H1 (cell line): ENCODE measurements at regions not wholly inside any gene's neighbourhood (a gene's known extent, or its start where the extent isn't known, plus 50 kb on each side); places are given as distances from the start of the nearest gene placed in this dataset.

Experiments
- CTCF ChIA-PET: fragments of 300-600 bp; sonication (Branson Sonifier 250); formaldehyde crosslinking; loops from one replicate; lab custom pipeline; 2021; ENCODE audit not compliant: partially characterized antibody; lab: Charles Lee
- POLR2A ChIA-PET: fragments of 300-600 bp; sonication (Branson Sonifier 250); formaldehyde crosslinking; loops from one replicate; lab custom pipeline; 2021; ENCODE audit warnings: inconsistent platforms; ENCODE audit not compliant: partially characterized antibody; lab: Charles Lee
- DNase-seq, 2 experiments: peaks; one replicate each; pipeline versions ENCODE4 v3.0.0 to v3.0.0-alpha.2; 2010 to 2022; ENCODE audit warnings: low spot score in 2 of 2, low read depth in 1 of 2, mixed read lengths in 1 of 2
- FAIRE-seq: peaks from 2 replicates; lab custom pipeline; 2011; peaks lifted over from hg19 to GRCh38; lab: Jason Lieb, UNC
- H2AFZ ChIP-seq: 2 replicates; pipeline ENCODE4 v1.8.1; 2012; ENCODE audit warnings: low read length, inconsistent platforms
- H2AK5ac ChIP-seq: 2 replicates; pipeline ENCODE4 v1.6.1; 2013; ENCODE audit warnings: low read depth, low read length
- H2BK120ac ChIP-seq: replicated peaks from 2 replicates; pipeline ENCODE3; 2013; ENCODE audit warnings: low read depth, low read length, inconsistent platforms
- H2BK12ac ChIP-seq: 2 replicates; pipeline ENCODE4 v1.6.1; 2013; ENCODE audit warnings: low read depth, low read length
- H2BK15ac ChIP-seq: 2 replicates; pipeline ENCODE4 v1.6.1; 2013; ENCODE audit warnings: low read length
- H2BK20ac ChIP-seq: 2 replicates; pipeline ENCODE4 v1.6.1; 2013; ENCODE audit warnings: low read length
- H2BK5ac ChIP-seq: 2 replicates; pipeline ENCODE4 v1.6.1; 2013; ENCODE audit warnings: low read depth, low read length
- H3K14ac ChIP-seq: 2 replicates; pipeline ENCODE4 v1.6.1; 2013; ENCODE audit warnings: inconsistent platforms; ENCODE audit not compliant: insufficient read length
- H3K18ac ChIP-seq: 2 replicates; pipeline ENCODE4 v1.6.1; 2013; ENCODE audit warnings: low read length; ENCODE audit errors: extremely low read depth
- H3K23ac ChIP-seq: 2 replicates; pipeline ENCODE4 v1.6.1; 2013; ENCODE audit warnings: inconsistent platforms; ENCODE audit not compliant: insufficient read length
- H3K23me2 ChIP-seq: 2 replicates; pipeline ENCODE4 v1.6.1; 2013; ENCODE audit warnings: low read depth, low read length
- H3K27ac ChIP-seq: 2 replicates; pipeline ENCODE4 v1.6.1; 2011; ENCODE audit warnings: low read depth, low read length, inconsistent platforms
- H3K27me3 ChIP-seq, 4 experiments: replicated peaks in 1 of 4; 1 replicate in 1 of 4; 2 replicates in 3 of 4; pipeline versions ENCODE4 v1.6.1 to v1.8.1; 2011 to 2013; ENCODE audit warnings: low read length in 3 of 4, mild to moderate bottlenecking in 3 of 4, inconsistent platforms in 2 of 4, mixed read lengths in 2 of 4, moderate library complexity in 1 of 4; ENCODE audit not compliant: control insufficient read depth in 3 of 4, insufficient read depth in 3 of 4; ENCODE audit errors: extremely low read depth in 1 of 4
- H3K36me3 ChIP-seq, 4 experiments: 2 replicates each; pipeline versions ENCODE4 v1.6.1 to v1.8.1; 2011 to 2013; ENCODE audit warnings: mild to moderate bottlenecking in 4 of 4, low read length in 3 of 4, moderate library complexity in 2 of 4, control low read depth in 1 of 4, inconsistent platforms in 1 of 4; ENCODE audit not compliant: insufficient read depth in 4 of 4, control insufficient read depth in 2 of 4
- H3K4ac ChIP-seq: replicated peaks from 2 replicates; pipeline ENCODE3; 2013; ENCODE audit warnings: low read length, low read depth, mixed read lengths, inconsistent platforms; ENCODE audit not compliant: insufficient read length
- H3K4me1 ChIP-seq, 4 experiments: replicated peaks in 1 of 4; 1 replicate in 1 of 4; 2 replicates in 3 of 4; pipeline versions ENCODE4 v1.6.1 to v1.8.1; 2011 to 2013; ENCODE audit warnings: low read length in 3 of 4, inconsistent platforms in 2 of 4, mixed read lengths in 1 of 4; ENCODE audit not compliant: insufficient read depth in 4 of 4, control insufficient read depth in 3 of 4
- H3K4me2 ChIP-seq, 2 experiments: 2 replicates each; pipeline versions ENCODE4 v1.6.1 to v1.8.1; 2011 to 2013; ENCODE audit warnings: low read depth in 2 of 2, low read length in 2 of 2, control low read depth in 1 of 2, inconsistent platforms in 1 of 2, mild to moderate bottlenecking in 1 of 2; ENCODE audit not compliant: insufficient read depth in 1 of 2
- H3K4me3 ChIP-seq, 4 experiments: fragments of 200-600, 300-600 bp in 1 of 4; sonication (generic), shearing (Covaris generic), sonication (Bioruptor Twin) in 1 of 4; 2 replicates each; pipeline versions ENCODE4 v1.5.1 to v1.8.1; 2011 to 2016; ENCODE audit warnings: low read length in 4 of 4, low read depth in 3 of 4, control low read depth in 2 of 4, inconsistent platforms in 2 of 4, mild to moderate bottlenecking in 2 of 4, mixed read lengths in 1 of 4, moderate library complexity in 1 of 4; ENCODE audit not compliant: insufficient read depth in 2 of 4; ENCODE audit errors: extremely low read depth in 1 of 4
- H3K56ac ChIP-seq: replicated peaks from 2 replicates; pipeline ENCODE3; 2013; ENCODE audit warnings: low read depth, mild to moderate bottlenecking, mixed read lengths, low read length, inconsistent platforms; ENCODE audit not compliant: insufficient read length
- H3K79me1 ChIP-seq: 2 replicates; pipeline ENCODE4 v1.6.1; 2013; ENCODE audit warnings: low read depth, low read length, control low read depth
- H3K79me2 ChIP-seq, 2 experiments: 2 replicates each; pipeline versions ENCODE4 v1.6.1 to v1.8.1; 2012 to 2013; ENCODE audit warnings: low read length in 2 of 2, mild to moderate bottlenecking in 2 of 2, inconsistent platforms in 1 of 2; ENCODE audit not compliant: insufficient read depth in 2 of 2, control insufficient read depth in 1 of 2
- H3K9ac ChIP-seq, 4 experiments: replicated peaks in 1 of 4; 1 replicate in 1 of 4; 2 replicates in 3 of 4; pipeline versions ENCODE4 v1.6.1 to v1.8.1; 2011 to 2013; ENCODE audit warnings: low read depth in 3 of 4, low read length in 3 of 4, control low read depth in 2 of 4, mild to moderate bottlenecking in 2 of 4, moderate library complexity in 2 of 4, inconsistent platforms in 1 of 4; ENCODE audit errors: extremely low read depth in 1 of 4
- H3K9me3 ChIP-seq, 2 experiments: 2 replicates each; pipeline versions ENCODE4 v1.6.1 to v1.8.1; 2012 to 2013; ENCODE audit warnings: mild to moderate bottlenecking in 2 of 2, moderate library complexity in 2 of 2, control low read depth in 1 of 2, inconsistent platforms in 1 of 2, low read depth in 1 of 2, low read length in 1 of 2, mixed read lengths in 1 of 2; ENCODE audit not compliant: insufficient read depth in 2 of 2
- H4K20me1 ChIP-seq, 2 experiments: replicated peaks in 1 of 2; 2 replicates each; pipeline versions ENCODE3 to v1.8.1; 2011 to 2013; ENCODE audit warnings: inconsistent platforms in 2 of 2, low read length in 2 of 2, mild to moderate bottlenecking in 1 of 2; ENCODE audit not compliant: insufficient read depth in 2 of 2, control insufficient read depth in 1 of 2
- H4K5ac ChIP-seq: 2 replicates; pipeline ENCODE4 v1.6.1; 2013; ENCODE audit warnings: low read length, low read depth, mixed read lengths, inconsistent platforms; ENCODE audit not compliant: insufficient read length
- H4K8ac ChIP-seq: 2 replicates; pipeline ENCODE4 v1.8.0; 2013; ENCODE audit warnings: mild to moderate bottlenecking, moderate library complexity, low read length, inconsistent platforms; ENCODE audit not compliant: insufficient read depth; ENCODE audit errors: extremely low read depth
- H4K91ac ChIP-seq: replicated peaks from 2 replicates; pipeline ENCODE3; 2013; ENCODE audit warnings: low read length, mixed read lengths, inconsistent platforms; ENCODE audit not compliant: insufficient read length
- CHD2 ChIP-seq: IDR thresholded peaks from 2 replicates; pipeline ENCODE4 v1.6.1; 2012; ENCODE audit warnings: low read length, improper control_type of control experiment
- SIN3A ChIP-seq, 2 experiments: IDR thresholded peaks in 1 of 2; conservative IDR thresholded peaks in 1 of 2; 2 replicates each; pipeline ENCODE4 v1.6.1; 2011 to 2012; ENCODE audit warnings: low read length in 2 of 2, improper control_type of control experiment in 1 of 2, low read depth in 1 of 2, mild to moderate bottlenecking in 1 of 2
- SIX5 ChIP-seq: IDR thresholded peaks from 2 replicates; pipeline ENCODE4 v1.6.1; 2011; ENCODE audit warnings: mild to moderate bottlenecking, low read depth, low read length
- TEAD4 ChIP-seq: IDR thresholded peaks from 2 replicates; pipeline ENCODE4 v1.6.1; 2012; ENCODE audit warnings: low read depth, low read length, inconsistent platforms, mixed read lengths
- WGBS, 2 experiments: shearing (Covaris generic) in 1 of 2; methylation state at CpG; one replicate each; pipeline versions ENCODE4 v1.1.6 to v1.1.7; 2013 to 2015; ENCODE audit warnings: low lambda C conversion rate in 2 of 2, mixed read lengths in 2 of 2, inconsistent platforms in 1 of 2, low coverage in 1 of 2, missing lambda C conversion rate in 1 of 2; ENCODE audit not compliant: insufficient replicate concordance in 2 of 2, insufficient coverage in 1 of 2, insufficient read length in 1 of 2; ENCODE audit errors: extremely low coverage in 1 of 2, missing lambda C conversion rate in 1 of 2; 5-methylcytosine and 5-hydroxymethylcytosine counted together
- TF ChIP-seq, protein P1 (sequence below): IDR thresholded peaks from 2 replicates; pipeline ENCODE4 v1.6.1; 2012; ENCODE audit warnings: low read length, inconsistent platforms
- TF ChIP-seq, protein P2 (sequence below): IDR thresholded peaks from 2 replicates; pipeline ENCODE4 v1.6.1; 2012; ENCODE audit warnings: inconsistent platforms

DNA sequence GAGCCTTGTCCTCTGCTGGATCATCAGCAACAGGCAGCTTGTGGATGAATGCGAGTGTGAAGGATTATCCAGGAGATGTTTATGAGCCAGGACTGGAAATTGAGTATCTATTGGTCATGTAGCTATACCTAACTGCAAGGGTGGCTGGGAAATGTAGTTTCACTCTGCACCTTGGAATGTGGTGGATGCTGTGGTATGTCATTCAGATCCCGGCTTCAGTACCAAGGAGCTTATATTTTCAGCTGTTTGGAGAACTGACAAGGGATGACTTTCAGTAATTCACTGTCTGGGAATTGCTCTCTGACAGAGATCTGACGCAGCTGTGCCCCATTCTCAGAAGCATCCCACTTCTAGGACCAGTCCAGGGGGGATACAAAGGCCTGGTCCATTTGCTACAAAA is 792.3 kb upstream of the NOVA1 start:
- Histone ChIP-seq H3K79me1 (no peaks in the 10 kb centered on the region), H3K36me3 (no peaks in the 10 kb centered on the region), H3K4ac (no peak overlapping the region), H3K27ac (no peak overlapping the region), H3K23ac (no peak overlapping the region), H4K8ac (no peak overlapping the region), H3K14ac (no peak overlapping the region), H2BK12ac (no peak overlapping the region), H3K79me2 (no peaks in the 10 kb centered on the region), H3K27me3 (no peaks in the 10 kb centered on the region), H4K91ac (no peak overlapping the region), H2BK20ac (no peak overlapping the region), H2AK5ac (no peak overlapping the region), H4K5ac (no peak overlapping the region), H3K9me3 (no peaks in the 10 kb centered on the region), H2AFZ (no peak overlapping the region), H3K56ac (no peak overlapping the region), H2BK15ac (no peak overlapping the region), H3K18ac (no peak overlapping the region), H3K23me2 (no peaks in the 10 kb centered on the region), H2BK120ac (no peak overlapping the region), H3K4me2 (no peak overlapping the region), H3K4me3 (no peak overlapping the region), H3K9ac (no peak overlapping the region), H4K20me1 (no peaks in the 10 kb centered on the region), H3K4me1 (no peaks in the 10 kb centered on the region), H2BK5ac (no peak overlapping the region)
- FAIRE-seq (peak; percentile 65), DNase-seq (peak in 1 of 2 experiments; percentile 39)
- WGBS, 2 experiments: 88% methylated on average over 3 of the region's 3 CpGs; no CpG with 5 or more reads in 1 of the 2 experiments
- TF ChIP-seq SIN3A (conservative IDR thresholded peaks at IDR 0.05 in 1 of 2, IDR thresholded peaks at IDR 0.05 in 1 of 2; ENCODE audit: low read depth in 1 of 2, low read length in 2 of 2) (no peak), SIX5 (peak; percentile 54), TEAD4 (peak; percentile 87), CHD2 (no peak)
- TF ChIP-seq, protein P1, sequence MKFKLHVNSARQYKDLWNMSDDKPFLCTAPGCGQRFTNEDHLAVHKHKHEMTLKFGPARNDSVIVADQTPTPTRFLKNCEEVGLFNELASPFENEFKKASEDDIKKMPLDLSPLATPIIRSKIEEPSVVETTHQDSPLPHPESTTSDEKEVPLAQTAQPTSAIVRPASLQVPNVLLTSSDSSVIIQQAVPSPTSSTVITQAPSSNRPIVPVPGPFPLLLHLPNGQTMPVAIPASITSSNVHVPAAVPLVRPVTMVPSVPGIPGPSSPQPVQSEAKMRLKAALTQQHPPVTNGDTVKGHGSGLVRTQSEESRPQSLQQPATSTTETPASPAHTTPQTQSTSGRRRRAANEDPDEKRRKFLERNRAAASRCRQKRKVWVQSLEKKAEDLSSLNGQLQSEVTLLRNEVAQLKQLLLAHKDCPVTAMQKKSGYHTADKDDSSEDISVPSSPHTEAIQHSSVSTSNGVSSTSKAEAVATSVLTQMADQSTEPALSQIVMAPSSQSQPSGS: no peak
- TF ChIP-seq, protein P2, sequence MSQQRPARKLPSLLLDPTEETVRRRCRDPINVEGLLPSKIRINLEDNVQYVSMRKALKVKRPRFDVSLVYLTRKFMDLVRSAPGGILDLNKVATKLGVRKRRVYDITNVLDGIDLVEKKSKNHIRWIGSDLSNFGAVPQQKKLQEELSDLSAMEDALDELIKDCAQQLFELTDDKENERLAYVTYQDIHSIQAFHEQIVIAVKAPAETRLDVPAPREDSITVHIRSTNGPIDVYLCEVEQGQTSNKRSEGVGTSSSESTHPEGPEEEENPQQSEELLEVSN: no peak
- ChIA-PET POLR2A (no interaction called here), CTCF (interaction anchor here (1.9 kb wide), 1 partner anchor 9 kb away, joined by 4 read pairs; no protein-coding TSS in a partner anchor)
